ENCODE measurements at regions not wholly inside any gene's neighbourhood (a gene's known extent, or its start where the extent isn't known, plus 50 kb on each side); places are given as distances from the start of the nearest gene placed in this dataset.

DNA sequence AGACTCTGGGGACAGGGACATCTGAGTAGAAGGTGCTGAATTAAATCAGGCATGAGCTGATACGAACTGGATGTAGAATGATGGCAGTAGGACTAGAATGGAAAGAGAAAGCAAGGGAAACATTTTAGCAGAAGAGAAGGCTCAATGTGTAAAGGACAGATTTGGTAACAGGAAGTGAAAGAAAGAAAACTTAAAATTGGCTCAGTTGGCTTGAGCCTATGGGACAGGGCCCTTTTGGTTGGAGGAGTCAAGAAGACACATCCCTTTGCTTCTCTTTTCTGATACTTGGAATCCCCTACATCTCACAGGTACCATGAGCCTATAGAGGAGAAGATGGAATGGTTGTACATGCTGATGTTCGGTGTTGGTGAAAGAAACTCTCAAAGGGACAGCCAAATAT, 300.6 kb upstream of the PLXNA2 start:
- Histone ChIP-seq H3K4me1 (ENCODE audit: insufficient read depth) (peaks cover 11% of the 10 kb centered on the region), H3K4me2 (no peak overlapping the region), H3K27me3 (ENCODE audit: insufficient read depth) (no peaks in the 10 kb centered on the region), H3K27ac (ENCODE audit: low read depth) (no peak overlapping the region), H4K20me1 (replicated peaks; ENCODE audit: insufficient read depth) (no peaks in the 10 kb centered on the region), H2AFZ (no peak overlapping the region), H3K4me3 (no peak overlapping the region), H3K9me2 (ENCODE audit: insufficient read depth) (peaks cover 5% of the 10 kb centered on the region), H3K79me2 (replicated peaks; ENCODE audit: insufficient read depth) (no peaks in the 10 kb centered on the region), H3K36me3 (ENCODE audit: insufficient read depth) (no peaks in the 10 kb centered on the region), H3F3A (replicated peaks; ENCODE audit: low read depth) (no peaks in the 10 kb centered on the region)
- TF ChIP-seq NANOG (IDR thresholded peaks at IDR 0.05; ENCODE audit: borderline replicate concordance): no peak
- TF ChIP-seq CREB1 (CRISPR knock-in tag; IDR thresholded peaks at IDR 0.05; ENCODE audit: low read depth): no peak
- TF ChIP-seq POLR2AphosphoS5 (IDR thresholded peaks at IDR 0.05; ENCODE audit: low read depth): no peak
- TF ChIP-seq, protein P1, sequence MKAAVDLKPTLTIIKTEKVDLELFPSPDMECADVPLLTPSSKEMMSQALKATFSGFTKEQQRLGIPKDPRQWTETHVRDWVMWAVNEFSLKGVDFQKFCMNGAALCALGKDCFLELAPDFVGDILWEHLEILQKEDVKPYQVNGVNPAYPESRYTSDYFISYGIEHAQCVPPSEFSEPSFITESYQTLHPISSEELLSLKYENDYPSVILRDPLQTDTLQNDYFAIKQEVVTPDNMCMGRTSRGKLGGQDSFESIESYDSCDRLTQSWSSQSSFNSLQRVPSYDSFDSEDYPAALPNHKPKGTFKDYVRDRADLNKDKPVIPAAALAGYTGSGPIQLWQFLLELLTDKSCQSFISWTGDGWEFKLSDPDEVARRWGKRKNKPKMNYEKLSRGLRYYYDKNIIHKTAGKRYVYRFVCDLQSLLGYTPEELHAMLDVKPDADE (IDR thresholded peaks at IDR 0.05): no peak
- TF ChIP-seq, protein P2, sequence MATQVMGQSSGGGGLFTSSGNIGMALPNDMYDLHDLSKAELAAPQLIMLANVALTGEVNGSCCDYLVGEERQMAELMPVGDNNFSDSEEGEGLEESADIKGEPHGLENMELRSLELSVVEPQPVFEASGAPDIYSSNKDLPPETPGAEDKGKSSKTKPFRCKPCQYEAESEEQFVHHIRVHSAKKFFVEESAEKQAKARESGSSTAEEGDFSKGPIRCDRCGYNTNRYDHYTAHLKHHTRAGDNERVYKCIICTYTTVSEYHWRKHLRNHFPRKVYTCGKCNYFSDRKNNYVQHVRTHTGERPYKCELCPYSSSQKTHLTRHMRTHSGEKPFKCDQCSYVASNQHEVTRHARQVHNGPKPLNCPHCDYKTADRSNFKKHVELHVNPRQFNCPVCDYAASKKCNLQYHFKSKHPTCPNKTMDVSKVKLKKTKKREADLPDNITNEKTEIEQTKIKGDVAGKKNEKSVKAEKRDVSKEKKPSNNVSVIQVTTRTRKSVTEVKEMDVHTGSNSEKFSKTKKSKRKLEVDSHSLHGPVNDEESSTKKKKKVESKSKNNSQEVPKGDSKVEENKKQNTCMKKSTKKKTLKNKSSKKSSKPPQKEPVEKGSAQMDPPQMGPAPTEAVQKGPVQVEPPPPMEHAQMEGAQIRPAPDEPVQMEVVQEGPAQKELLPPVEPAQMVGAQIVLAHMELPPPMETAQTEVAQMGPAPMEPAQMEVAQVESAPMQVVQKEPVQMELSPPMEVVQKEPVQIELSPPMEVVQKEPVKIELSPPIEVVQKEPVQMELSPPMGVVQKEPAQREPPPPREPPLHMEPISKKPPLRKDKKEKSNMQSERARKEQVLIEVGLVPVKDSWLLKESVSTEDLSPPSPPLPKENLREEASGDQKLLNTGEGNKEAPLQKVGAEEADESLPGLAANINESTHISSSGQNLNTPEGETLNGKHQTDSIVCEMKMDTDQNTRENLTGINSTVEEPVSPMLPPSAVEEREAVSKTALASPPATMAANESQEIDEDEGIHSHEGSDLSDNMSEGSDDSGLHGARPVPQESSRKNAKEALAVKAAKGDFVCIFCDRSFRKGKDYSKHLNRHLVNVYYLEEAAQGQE (IDR thresholded peaks at IDR 0.05; ENCODE audit: unreplicated experiment): no peak
- TF ChIP-seq EZH2phosphoT487 (IDR thresholded peaks at IDR 0.05; ENCODE audit: unreplicated experiment): no peak
- TF ChIP-seq EZH2 (IDR thresholded peaks at IDR 0.05; ENCODE audit: low read depth, unreplicated experiment): no peak
- TF ChIP-seq, protein P3, sequence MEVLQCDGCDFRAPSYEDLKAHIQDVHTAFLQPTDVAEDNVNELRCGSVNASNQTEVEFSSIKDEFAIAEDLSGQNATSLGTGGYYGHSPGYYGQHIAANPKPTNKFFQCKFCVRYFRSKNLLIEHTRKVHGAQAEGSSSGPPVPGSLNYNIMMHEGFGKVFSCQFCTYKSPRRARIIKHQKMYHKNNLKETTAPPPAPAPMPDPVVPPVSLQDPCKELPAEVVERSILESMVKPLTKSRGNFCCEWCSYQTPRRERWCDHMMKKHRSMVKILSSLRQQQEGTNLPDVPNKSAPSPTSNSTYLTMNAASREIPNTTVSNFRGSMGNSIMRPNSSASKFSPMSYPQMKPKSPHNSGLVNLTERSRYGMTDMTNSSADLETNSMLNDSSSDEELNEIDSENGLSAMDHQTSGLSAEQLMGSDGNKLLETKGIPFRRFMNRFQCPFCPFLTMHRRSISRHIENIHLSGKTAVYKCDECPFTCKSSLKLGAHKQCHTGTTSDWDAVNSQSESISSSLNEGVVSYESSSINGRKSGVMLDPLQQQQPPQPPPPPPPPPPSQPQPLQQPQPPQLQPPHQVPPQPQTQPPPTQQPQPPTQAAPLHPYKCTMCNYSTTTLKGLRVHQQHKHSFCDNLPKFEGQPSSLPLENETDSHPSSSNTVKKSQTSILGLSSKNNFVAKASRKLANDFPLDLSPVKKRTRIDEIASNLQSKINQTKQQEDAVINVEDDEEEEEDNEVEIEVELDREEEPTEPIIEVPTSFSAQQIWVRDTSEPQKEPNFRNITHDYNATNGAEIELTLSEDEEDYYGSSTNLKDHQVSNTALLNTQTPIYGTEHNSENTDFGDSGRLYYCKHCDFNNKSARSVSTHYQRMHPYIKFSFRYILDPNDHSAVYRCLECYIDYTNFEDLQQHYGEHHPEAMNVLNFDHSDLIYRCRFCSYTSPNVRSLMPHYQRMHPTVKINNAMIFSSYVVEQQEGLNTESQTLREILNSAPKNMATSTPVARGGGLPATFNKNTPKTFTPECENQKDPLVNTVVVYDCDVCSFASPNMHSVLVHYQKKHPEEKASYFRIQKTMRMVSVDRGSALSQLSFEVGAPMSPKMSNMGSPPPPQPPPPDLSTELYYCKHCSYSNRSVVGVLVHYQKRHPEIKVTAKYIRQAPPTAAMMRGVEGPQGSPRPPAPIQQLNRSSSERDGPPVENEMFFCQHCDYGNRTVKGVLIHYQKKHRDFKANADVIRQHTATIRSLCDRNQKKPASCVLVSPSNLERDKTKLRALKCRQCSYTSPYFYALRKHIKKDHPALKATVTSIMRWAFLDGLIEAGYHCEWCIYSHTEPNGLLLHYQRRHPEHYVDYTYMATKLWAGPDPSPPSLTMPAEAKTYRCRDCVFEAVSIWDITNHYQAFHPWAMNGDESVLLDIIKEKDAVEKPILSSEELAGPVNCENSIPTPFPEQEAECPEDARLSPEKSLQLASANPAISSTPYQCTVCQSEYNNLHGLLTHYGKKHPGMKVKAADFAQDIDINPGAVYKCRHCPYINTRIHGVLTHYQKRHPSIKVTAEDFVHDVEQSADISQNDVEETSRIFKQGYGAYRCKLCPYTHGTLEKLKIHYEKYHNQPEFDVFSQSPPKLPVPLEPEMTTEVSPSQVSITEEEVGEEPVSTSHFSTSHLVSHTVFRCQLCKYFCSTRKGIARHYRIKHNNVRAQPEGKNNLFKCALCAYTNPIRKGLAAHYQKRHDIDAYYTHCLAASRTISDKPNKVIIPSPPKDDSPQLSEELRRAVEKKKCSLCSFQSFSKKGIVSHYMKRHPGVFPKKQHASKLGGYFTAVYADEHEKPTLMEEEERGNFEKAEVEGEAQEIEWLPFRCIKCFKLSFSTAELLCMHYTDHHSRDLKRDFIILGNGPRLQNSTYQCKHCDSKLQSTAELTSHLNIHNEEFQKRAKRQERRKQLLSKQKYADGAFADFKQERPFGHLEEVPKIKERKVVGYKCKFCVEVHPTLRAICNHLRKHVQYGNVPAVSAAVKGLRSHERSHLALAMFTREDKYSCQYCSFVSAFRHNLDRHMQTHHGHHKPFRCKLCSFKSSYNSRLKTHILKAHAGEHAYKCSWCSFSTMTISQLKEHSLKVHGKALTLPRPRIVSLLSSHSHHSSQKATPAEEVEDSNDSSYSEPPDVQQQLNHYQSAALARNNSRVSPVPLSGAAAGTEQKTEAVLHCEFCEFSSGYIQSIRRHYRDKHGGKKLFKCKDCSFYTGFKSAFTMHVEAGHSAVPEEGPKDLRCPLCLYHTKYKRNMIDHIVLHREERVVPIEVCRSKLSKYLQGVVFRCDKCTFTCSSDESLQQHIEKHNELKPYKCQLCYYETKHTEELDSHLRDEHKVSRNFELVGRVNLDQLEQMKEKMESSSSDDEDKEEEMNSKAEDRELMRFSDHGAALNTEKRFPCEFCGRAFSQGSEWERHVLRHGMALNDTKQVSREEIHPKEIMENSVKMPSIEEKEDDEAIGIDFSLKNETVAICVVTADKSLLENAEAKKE (CRISPR knock-in tag; IDR thresholded peaks at IDR 0.05): no peak
- TF ChIP-seq ZNF331 (CRISPR knock-in tag; IDR thresholded peaks at IDR 0.05; ENCODE audit: low read depth): no peak
- no peak for TF ChIP-seq JUNB (IDR thresholded peaks at IDR 0.05; ENCODE audit: unreplicated experiment)
- TF ChIP-seq, protein P4, sequence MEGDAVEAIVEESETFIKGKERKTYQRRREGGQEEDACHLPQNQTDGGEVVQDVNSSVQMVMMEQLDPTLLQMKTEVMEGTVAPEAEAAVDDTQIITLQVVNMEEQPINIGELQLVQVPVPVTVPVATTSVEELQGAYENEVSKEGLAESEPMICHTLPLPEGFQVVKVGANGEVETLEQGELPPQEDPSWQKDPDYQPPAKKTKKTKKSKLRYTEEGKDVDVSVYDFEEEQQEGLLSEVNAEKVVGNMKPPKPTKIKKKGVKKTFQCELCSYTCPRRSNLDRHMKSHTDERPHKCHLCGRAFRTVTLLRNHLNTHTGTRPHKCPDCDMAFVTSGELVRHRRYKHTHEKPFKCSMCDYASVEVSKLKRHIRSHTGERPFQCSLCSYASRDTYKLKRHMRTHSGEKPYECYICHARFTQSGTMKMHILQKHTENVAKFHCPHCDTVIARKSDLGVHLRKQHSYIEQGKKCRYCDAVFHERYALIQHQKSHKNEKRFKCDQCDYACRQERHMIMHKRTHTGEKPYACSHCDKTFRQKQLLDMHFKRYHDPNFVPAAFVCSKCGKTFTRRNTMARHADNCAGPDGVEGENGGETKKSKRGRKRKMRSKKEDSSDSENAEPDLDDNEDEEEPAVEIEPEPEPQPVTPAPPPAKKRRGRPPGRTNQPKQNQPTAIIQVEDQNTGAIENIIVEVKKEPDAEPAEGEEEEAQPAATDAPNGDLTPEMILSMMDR (conservative IDR thresholded peaks at IDR 0.05; ENCODE audit: low read depth in 2 of 2): no peak
- ATAC-seq (no peak), DNase-seq (ENCODE audit: low spot score) (no peak)
- peaks cover 16% of the 10 kb centered on the region for H3K4me1 Mint-ChIP-seq
- no peak overlapping the region for H3K4me3 Mint-ChIP-seq
- H3K27me3 Mint-ChIP-seq (ENCODE audit: insufficient read depth, low read depth, poor library complexity): peaks cover 2% of the 10 kb centered on the region
- no peaks in the 10 kb centered on the region for H3K36me3 Mint-ChIP-seq (ENCODE audit: low read depth)
- H3K27ac Mint-ChIP-seq: no peak overlapping the region
- no peaks in the 10 kb centered on the region for H3K9me3 Mint-ChIP-seq

Measured in GM23338 (cell line).